DOHH2 (cell line): ENCODE measurements at regions not wholly inside any gene's neighbourhood (a gene's known extent, or its start where the extent isn't known, plus 50 kb on each side); places are given as distances from the start of the nearest gene placed in this dataset.

ENCODE experiments used
- CTCF ChIP-seq: fragments of 200-600 bp; sonication (generic); IDR thresholded peaks from one replicate; pipeline ENCODE4 v1.5.1; 2014; ENCODE audit warnings: antibody characterized with exemption, mild to moderate bottlenecking, low read depth, low read length; ENCODE audit not compliant: poor library complexity, severe bottlenecking
- EZH2phosphoT487 ChIP-seq: fragments of 200-600 bp; sonication (generic); IDR thresholded peaks from 2 replicates; pipeline ENCODE4 v1.6.1; 2017; ENCODE audit warnings: borderline replicate concordance, mild to moderate bottlenecking, antibody characterized with exemption, low read length, moderate library complexity, mixed read lengths

GRCh38 chr5:155472780-155473179 is 459.2 kb downstream of the KIF4B start:
- TF ChIP-seq CTCF (no peak), EZH2phosphoT487 (no peak)
